GM18909 (cell line): ENCODE measurements at regions not wholly inside any gene's neighbourhood (a gene's known extent, or its start where the extent isn't known, plus 50 kb on each side); places are given as distances from the start of the nearest gene placed in this dataset.

Experiments
- ATAC-seq: cut with Tn5 transposase; IDR thresholded peaks from one replicate; pipeline ENCODE4 v1.9.1; 2021; ENCODE audit warnings: mild to moderate bottlenecking; ENCODE audit not compliant: unreplicated experiment, poor library complexity

GRCh38 chr9:108219664-108220063 is 636.1 kb downstream of the ACTL7B start:
- no peak for ATAC-seq

DNA sequence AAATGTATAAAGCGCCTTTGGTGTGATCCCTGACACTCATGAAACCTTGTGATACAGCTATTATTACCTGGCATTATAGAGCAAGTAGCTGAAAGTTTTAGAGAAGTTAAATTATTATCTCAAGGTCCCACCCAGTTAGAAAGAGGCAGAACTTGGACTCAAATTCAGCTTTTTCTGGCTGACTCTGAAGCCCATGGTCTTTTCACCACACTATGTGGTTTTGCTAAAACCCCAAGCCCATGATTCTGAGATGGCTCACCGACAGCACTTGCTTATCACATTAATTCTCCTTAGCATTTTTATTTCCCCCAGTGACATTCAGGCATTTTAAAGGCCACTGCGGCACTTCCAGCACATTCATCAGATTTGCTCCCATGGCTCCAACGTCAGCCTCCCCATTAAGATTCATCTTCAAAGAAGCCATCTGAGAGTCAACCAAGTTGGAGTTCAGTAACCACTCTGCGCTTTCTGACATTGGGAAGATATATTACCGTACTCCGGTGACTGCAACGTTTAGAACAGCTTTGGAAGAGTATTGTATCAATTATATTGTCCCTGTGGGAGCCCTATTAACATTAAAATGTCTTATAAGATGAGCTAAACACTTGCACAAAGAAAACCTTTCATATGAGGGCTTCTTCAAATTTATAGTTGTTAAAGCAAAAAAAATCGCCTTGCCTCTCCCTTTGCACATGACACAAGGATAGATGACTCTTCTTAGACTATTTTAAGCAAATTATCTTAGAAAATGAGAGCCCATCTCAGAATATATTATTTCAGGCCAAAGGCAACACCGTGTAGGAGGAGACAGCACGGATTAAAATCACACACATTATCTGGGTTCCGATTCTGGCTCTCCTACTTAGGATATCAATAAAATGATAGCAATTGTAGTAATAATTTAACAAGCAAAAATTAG is 638.1 kb downstream of the ACTL7B start:
- no peak for ATAC-seq

DNA sequence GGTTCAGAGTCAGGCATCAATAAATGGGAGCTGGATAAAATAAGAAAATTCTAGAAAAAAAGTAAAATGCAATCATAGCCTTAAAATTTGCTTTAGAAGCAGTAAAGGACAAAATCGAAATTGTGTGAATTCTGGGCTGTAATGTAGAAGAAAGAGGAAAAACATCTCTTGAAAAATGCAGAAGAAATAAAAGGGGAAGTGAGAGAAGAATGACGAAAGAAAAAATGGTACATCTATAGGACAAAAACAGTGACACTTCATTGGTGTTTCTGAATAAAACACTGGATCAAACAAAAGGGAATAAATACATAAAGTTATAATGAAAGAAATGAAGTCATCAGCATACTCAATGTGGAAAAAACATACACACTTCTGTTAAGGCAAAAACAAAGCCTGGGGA is 642.3 kb downstream of the ACTL7B start:
- no peak for ATAC-seq

GRCh38 chr9:108212184-108212583 is 643.6 kb downstream of the ACTL7B start:
- ATAC-seq, result no peak

DNA sequence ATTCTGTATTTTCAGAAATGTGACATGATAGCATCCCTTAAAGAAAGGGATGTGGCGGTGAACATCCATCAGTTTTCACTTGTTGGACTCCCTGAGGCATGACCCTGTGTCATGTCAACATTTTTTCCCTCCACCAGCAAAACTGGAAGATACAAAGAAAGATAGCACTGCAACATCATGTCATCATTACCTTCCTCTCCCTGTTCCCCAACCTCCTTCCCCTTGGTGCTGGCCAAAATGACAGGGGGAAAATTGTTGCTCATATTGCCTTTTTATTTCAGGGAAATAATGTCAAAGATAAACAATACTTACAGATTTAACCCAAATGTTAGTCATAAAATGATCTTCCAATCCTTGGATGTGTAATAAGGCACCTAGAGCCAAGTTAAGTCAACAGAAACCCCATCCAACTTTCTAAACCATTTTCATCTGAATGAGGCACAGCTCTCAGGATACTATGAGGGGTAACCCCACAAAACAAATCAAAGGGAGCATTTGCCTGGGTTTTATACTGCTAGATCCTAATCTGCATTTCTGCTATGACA is 644.3 kb downstream of the ACTL7B start:
- no peak for ATAC-seq

GRCh38 chr9:108209132-108209685 is 646.6 kb downstream of the ACTL7B start:
- ATAC-seq, result no peak

GRCh38 chr9:108207561-108208165 is 648.1 kb downstream of the ACTL7B start:
- no peak for ATAC-seq

DNA sequence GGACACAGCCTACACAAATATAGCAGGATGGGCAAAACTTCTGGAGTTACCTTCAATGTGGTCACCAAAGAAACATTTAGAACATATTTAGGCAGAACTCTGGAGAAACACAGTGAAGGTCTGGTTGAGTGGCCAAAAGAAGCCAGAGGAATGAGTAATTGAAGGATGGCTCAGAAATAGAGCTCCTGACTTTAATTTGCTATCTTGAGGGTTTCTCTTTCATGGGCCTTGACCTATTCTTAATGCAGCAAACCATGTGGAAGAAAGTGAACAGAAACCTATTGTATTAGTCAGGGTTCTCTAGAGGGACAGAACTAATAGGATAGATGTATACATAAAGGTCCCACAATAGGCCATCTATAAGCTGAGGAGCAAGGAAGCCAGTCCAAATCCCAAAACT is 650.5 kb downstream of the ACTL7B start:
- no peak for ATAC-seq

GRCh38 chr9:108197899-108198298 is 657.9 kb downstream of the ACTL7B start:
- ATAC-seq, result no peak

DNA sequence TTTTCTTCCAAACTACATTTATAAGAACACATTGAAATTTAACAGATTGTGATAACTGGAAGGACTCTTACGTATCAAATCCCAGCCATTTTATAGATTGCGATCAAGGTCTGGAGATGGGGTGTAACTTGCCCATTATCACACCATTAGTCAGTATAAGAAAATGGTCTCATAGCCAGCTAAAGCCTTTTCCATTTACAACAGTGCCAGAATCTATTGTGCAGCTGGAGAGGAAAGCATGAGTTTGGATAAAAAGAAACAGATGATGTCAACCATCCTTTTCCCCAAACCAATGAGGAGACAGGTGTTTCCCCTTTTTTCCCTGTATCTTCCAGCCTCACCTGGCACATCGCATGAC is 658.8 kb downstream of the ACTL7B start:
- no peak for ATAC-seq

GRCh38 chr9:108196332-108197007 is 659.3 kb downstream of the ACTL7B start:
- ATAC-seq, result no peak

GRCh38 chr9:108194154-108194553 is 661.6 kb downstream of the ACTL7B start:
- no peak for ATAC-seq

DNA sequence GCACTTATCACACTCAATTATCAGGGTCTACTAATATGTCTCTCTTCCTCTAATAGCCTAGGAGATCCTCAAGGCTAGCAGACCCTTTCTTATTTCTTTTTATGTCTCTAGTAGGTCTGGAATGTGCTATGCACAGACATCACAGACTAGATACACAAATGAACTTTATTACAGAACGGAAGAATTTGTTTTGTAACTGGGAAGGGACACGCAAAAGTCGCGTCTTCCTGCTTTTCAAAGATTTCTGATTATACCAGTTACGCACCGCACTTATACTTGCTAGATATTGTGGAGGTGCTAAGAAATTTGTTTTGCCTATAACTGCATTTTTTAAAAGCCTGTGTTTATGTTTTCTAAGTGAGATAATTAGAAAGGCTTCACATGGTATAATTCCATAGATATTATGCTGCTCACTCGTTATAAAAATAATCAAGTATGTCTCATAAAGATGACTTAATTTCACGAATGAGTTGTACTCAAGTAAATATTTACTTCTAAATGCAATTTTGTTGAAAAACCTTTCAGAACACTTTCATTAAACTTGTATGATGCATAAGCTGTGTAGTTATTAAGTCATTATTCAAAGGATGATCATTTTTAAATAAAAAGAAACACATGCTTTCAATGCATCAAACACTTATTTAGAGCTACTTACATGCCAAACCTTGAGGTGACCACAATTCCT is 662.6 kb downstream of the ACTL7B start:
- ATAC-seq, result no peak

DNA sequence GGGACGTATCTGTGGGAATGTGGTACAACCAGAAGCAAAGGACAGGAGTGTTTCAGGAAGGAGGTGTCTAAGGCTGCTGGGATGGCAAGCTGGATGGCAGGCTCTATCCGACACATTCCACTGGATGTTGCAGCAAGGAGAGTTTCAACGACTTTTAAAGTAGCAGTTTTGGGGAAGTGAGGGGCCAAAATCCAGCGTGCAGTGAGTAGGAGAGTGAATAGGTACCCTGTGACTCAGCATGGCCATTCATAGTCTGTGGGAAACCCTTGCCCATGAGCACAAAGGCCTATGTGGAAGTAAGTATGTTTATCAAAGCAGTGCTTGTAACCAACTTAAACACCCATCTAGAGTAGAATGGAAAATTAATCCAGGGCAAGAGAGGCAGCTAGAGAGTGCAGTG is 664.7 kb downstream of the ACTL7B start:
- no peak for ATAC-seq

- no peak for ATAC-seq
Observed at GRCh38 chr9:108188976-108189375, 666.8 kb downstream of the ACTL7B start.

DNA sequence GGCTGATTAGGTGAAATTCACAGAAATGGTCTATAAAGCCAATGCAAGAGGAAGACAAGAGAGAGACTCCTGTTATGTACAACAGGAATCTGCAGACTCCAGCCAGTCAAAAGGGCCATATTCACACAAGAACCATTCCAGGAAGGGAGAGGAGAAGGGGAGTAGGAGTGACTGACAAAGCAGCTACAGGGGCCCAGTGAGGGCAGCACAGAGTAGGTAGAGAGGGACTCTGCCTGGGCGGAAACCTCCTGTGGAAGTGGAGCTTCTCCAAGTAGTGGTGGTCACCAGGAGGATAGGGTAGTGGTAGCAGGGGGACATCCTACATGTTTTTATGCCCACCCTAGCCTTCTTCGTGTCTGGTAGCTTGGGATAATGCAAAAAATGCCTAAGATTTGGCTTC is 667.3 kb downstream of the ACTL7B start:
- ATAC-seq, result no peak

DNA sequence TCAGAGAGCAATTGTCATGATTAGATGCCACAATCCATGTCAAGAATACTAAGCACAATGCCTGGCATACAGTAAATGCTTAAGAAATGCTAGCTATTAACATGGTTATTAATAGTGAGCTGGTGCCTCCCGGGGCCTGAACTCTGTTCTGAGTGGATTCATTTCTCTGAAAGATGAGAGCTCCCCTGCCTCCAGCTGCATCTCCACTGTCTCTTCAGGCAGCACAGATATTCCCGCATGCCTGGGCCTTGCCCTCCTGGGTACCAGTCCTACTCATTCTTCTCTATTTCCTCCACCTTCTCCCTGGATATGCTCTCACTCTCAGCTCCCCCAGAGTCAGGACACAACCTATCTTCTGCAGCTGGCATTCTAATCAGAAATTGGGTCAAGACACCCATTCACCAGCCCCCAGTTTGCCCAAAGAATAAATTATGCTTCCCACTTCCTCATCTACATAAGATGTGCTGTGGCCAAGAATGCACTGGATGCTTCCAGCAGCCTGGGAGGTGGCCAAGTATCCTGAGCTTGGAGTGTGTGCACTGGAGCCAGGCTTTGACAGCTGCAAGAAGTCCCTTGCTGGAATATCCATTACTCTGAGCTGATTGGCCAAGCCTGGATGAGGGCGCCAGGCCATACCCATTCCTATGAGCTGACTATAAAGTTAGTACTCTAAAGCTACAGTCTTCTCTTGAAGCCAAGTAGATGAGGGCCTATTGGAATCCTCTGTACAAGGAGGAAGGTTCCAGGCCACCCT is 669.0 kb downstream of the ACTL7B start:
- ATAC-seq, result no peak

- no peak for ATAC-seq
Observed at GRCh38 chr9:108185613-108186012, 670.2 kb downstream of the ACTL7B start.

DNA sequence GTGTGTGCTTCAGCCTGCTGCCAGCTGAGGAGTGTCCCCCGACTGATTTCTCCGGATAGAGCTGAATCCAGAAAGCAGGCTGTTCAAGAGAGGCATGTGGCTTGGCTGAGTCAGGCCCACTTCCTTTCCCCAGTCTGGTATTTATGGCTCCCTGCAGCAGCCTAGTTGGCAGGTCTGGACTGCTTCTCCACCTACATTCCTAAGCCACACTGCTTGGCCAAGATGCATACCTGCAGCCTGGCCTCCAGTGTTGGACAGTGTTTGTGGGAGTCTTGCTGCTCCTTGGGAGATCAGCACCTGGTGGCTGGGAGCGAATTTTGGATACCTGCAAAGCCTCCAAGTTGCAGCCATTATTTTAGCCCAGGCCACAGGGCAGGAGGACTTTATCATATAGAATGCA is 670.8 kb downstream of the ACTL7B start:
- ATAC-seq, result no peak

DNA sequence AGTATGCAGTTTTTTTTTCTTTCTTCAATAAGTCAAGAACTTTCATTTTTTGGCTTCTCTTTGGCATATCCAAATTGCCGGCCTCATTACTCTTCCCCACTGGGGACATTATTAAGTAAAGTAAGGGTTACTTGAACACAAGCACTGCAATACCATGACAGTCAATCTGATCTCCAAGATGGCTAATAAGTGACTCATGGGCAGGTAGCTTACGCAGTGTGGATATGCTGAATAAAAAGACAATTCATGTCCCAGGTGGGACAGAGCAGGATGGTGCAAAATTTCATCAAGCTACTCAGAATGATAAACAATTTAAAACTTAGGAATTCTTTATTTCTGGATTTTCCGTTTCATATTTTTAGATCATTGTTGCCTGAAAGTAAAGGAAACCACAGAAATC is 671.8 kb downstream of the ACTL7B start:
- ATAC-seq, result no peak
